SK-N-SH (cell line): ENCODE measurements at regions not wholly inside any gene's neighbourhood (a gene's known extent, or its start where the extent isn't known, plus 50 kb on each side); places are given as distances from the start of the nearest gene placed in this dataset.

ENCODE experiments used
- CTCF ChIA-PET: fragments of 300-600, 350-600 bp; formaldehyde crosslinking; extraction: SDS; loops from one replicate; lab custom pipeline; 2021; lab: Yijun Ruan, JAX
- POLR2A ChIA-PET: fragments of 350-600 bp; sonication (Branson Sonifier 250); formaldehyde crosslinking; extraction: SDS; loops from one replicate; lab custom pipeline; 2020; ENCODE audit warnings: antibody characterized with exemption, inconsistent platforms; lab: Yijun Ruan, JAX
- DNase-seq: peaks from one replicate; pipeline ENCODE4 v3.0.0; 2012
- H2AFZ ChIP-seq: fragments of 200-600 bp; sonication (generic); 2 replicates; pipeline ENCODE4 v1.8.1; 2016; ENCODE audit warnings: antibody characterized with exemption, mild to moderate bottlenecking, low read depth
- H3F3A ChIP-seq: fragments of 200-600 bp; sonication (generic); replicated peaks from 2 replicates; pipeline ENCODE3; 2016; ENCODE audit warnings: antibody characterized with exemption, mild to moderate bottlenecking; ENCODE audit not compliant: insufficient read depth
- H3K27ac ChIP-seq, 2 experiments: fragments of 200-500 bp in 1 of 2; fragments of 200-600 bp in 1 of 2; sonication (Bioruptor generic) in 1 of 2; sonication (generic), shearing (Covaris generic) in 1 of 2; 2 replicates each; pipeline versions ENCODE4 v1.5.1 to v1.6.1; 2014 to 2016; ENCODE audit warnings: low read depth in 2 of 2, inconsistent platforms in 1 of 2, low read length in 1 of 2, mild to moderate bottlenecking in 1 of 2, mixed read lengths in 1 of 2
- H3K27me3 ChIP-seq: fragments of 200-600 bp; sonication (generic), shearing (Covaris generic); 2 replicates; pipeline ENCODE4 v1.6.1; 2016; ENCODE audit warnings: mixed run types; ENCODE audit not compliant: insufficient read depth
- H3K36me3 ChIP-seq, 2 experiments: fragments of 200-500 bp in 1 of 2; fragments of 200-600 bp in 1 of 2; sonication (Bioruptor generic) in 1 of 2; sonication (generic) in 1 of 2; replicated peaks in 1 of 2; 2 replicates each; pipeline versions ENCODE3 to v1.5.1; 2014 to 2016; ENCODE audit warnings: low read length in 1 of 2, mild to moderate bottlenecking in 1 of 2; ENCODE audit not compliant: insufficient read depth in 2 of 2, control insufficient read depth in 1 of 2
- H3K4me1 ChIP-seq, 2 experiments: fragments of 200-500 bp in 1 of 2; fragments of 200-600 bp in 1 of 2; sonication (Bioruptor generic) in 1 of 2; sonication (generic), shearing (Covaris generic) in 1 of 2; 2 replicates each; pipeline versions ENCODE4 v1.5.1 to v1.6.1; 2014 to 2016; ENCODE audit warnings: low read depth in 1 of 2, low read length in 1 of 2, mixed run types in 1 of 2; ENCODE audit not compliant: insufficient read depth in 2 of 2, control insufficient read depth in 1 of 2
- H3K4me2 ChIP-seq: fragments of 200-600 bp; sonication (generic), shearing (Covaris generic); 2 replicates; pipeline ENCODE4 v1.6.1; 2017; ENCODE audit warnings: mixed run types
- H3K4me3 ChIP-seq, 2 experiments: fragments of 200-500 bp in 1 of 2; fragments of 200-600 bp in 1 of 2; sonication (Bioruptor generic) in 1 of 2; sonication (generic), shearing (Covaris generic) in 1 of 2; 2 replicates each; pipeline versions ENCODE4 v1.5.1 to v1.8.1; 2014 to 2016; ENCODE audit warnings: low read depth in 2 of 2, inconsistent platforms in 1 of 2, low read length in 1 of 2, mild to moderate bottlenecking in 1 of 2, mixed read lengths in 1 of 2, moderate library complexity in 1 of 2
- H3K79me2 ChIP-seq: fragments of 200-600 bp; sonication (generic); 2 replicates; pipeline ENCODE4 v1.8.1; 2017; ENCODE audit warnings: mild to moderate bottlenecking; ENCODE audit not compliant: insufficient read depth
- H3K9ac ChIP-seq: fragments of 200-600 bp; sonication (generic); 2 replicates; pipeline ENCODE4 v1.6.1; 2017; ENCODE audit warnings: mixed run types
- H3K9me2 ChIP-seq: fragments of 200-600 bp; sonication (generic); 2 replicates; pipeline ENCODE4 v1.6.1; 2017; ENCODE audit warnings: mixed run types
- H3K9me3 ChIP-seq: fragments of 200-600 bp; sonication (generic); 2 replicates; pipeline ENCODE4 v1.6.1; 2017; ENCODE audit warnings: mixed run types, mild to moderate bottlenecking, moderate library complexity
- H4K20me1 ChIP-seq: fragments of 200-600 bp; sonication (generic); 2 replicates; pipeline ENCODE4 v1.6.1; 2017; ENCODE audit warnings: mild to moderate bottlenecking, mixed run types; ENCODE audit not compliant: insufficient read depth
- CHD2 ChIP-seq: fragments of 150-350 bp; IDR thresholded peaks from 2 replicates; pipeline ENCODE4 v1.6.1; 2018; ENCODE audit warnings: low read length; ENCODE audit not compliant: partially characterized antibody
- ELF1 ChIP-seq: IDR thresholded peaks from 2 replicates; pipeline ENCODE4 v1.4.0; 2012
- EP300 ChIP-seq, 2 experiments: IDR thresholded peaks; 2 replicates each; pipeline versions ENCODE4 v1.4.0 to v1.6.1; 2012; ENCODE audit warnings: borderline replicate concordance in 1 of 2, low read depth in 1 of 2, low read length in 1 of 2
- EZH2phosphoT487 ChIP-seq: fragments of 200-600 bp; sonication (generic); IDR thresholded peaks from 2 replicates; pipeline ENCODE4 v1.6.1; 2017; ENCODE audit warnings: low read depth, mixed run types, mild to moderate bottlenecking, antibody characterized with exemption, moderate library complexity, borderline replicate concordance
- FOSL2 ChIP-seq: IDR thresholded peaks from 2 replicates; pipeline ENCODE4 v1.4.0; 2012; ENCODE audit warnings: low read depth, mild to moderate bottlenecking, moderate library complexity, borderline replicate concordance
- FOXJ3 ChIP-seq: sonication (generic); formaldehyde crosslinking; IDR thresholded peaks from 2 replicates; pipeline ENCODE4 v1.5.1; 2020; ENCODE audit warnings: mild to moderate bottlenecking, missing genetic modification reagents
- GABPA ChIP-seq: IDR thresholded peaks from 2 replicates; pipeline ENCODE4 v1.4.0; 2012; ENCODE audit warnings: low read depth, mild to moderate bottlenecking
- GATA2 ChIP-seq: sonication (generic); formaldehyde crosslinking; IDR thresholded peaks from 2 replicates; pipeline ENCODE4 v1.5.0; 2020; ENCODE audit warnings: mild to moderate bottlenecking, missing genetic modification reagents
- JUND ChIP-seq: IDR thresholded peaks from 2 replicates; pipeline ENCODE4 v1.4.0; 2012
- MEF2A ChIP-seq: IDR thresholded peaks from 2 replicates; pipeline ENCODE4 v1.4.0; 2012; ENCODE audit warnings: low read depth, borderline replicate concordance
- MXI1 ChIP-seq: IDR thresholded peaks from 2 replicates; pipeline ENCODE4 v1.6.1; 2012; ENCODE audit warnings: mild to moderate bottlenecking, low read depth, low read length, improper control_type of control experiment
- NFIC ChIP-seq: IDR thresholded peaks from 2 replicates; pipeline ENCODE4 v1.4.0; 2012; ENCODE audit warnings: borderline replicate concordance
- NRF1 ChIP-seq: IDR thresholded peaks from 2 replicates; pipeline ENCODE4 v1.6.1; 2012; ENCODE audit warnings: low read depth, mild to moderate bottlenecking, low read length
- POLR2AphosphoS5 ChIP-seq: IDR thresholded peaks from 2 replicates; pipeline ENCODE4 v1.6.1; 2012; ENCODE audit warnings: low read depth, low read length
- RAD21 ChIP-seq: IDR thresholded peaks from 2 replicates; pipeline ENCODE4 v1.6.1; 2012; ENCODE audit warnings: mild to moderate bottlenecking, low read length
- RCOR1 ChIP-seq: fragments of 150-350 bp; IDR thresholded peaks from 2 replicates; pipeline ENCODE4 v1.6.1; 2017; ENCODE audit warnings: antibody characterized with exemption, low read length
- RXRA ChIP-seq: IDR thresholded peaks from 2 replicates; pipeline ENCODE4 v1.4.0; 2012; ENCODE audit warnings: low read depth, mild to moderate bottlenecking, borderline replicate concordance
- SIN3A ChIP-seq: IDR thresholded peaks from 2 replicates; pipeline ENCODE4 v1.6.1; 2012; ENCODE audit warnings: low read depth, mild to moderate bottlenecking, low read length, moderate library complexity, borderline replicate concordance
- SMC3 ChIP-seq: IDR thresholded peaks from 2 replicates; pipeline ENCODE4 v1.6.1; 2012; ENCODE audit warnings: low read depth, low read length, improper control_type of control experiment
- TAF1 ChIP-seq: IDR thresholded peaks from 2 replicates; pipeline ENCODE4 v1.6.1; 2012; ENCODE audit warnings: low read depth, mild to moderate bottlenecking, low read length, moderate library complexity, borderline replicate concordance
- WGBS: methylation state at CpG from one replicate; pipeline ENCODE4 v1.1.6; 2017; ENCODE audit warnings: low lambda C conversion rate; 5-methylcytosine and 5-hydroxymethylcytosine counted together
- TF ChIP-seq, protein P1 (sequence below): fragments of 200-600 bp; sonication (generic); IDR thresholded peaks from 2 replicates; pipeline ENCODE4 v1.6.1; 2017; ENCODE audit warnings: antibody characterized with exemption, mild to moderate bottlenecking, moderate library complexity
- TF ChIP-seq, protein P2 (sequence below): IDR thresholded peaks from 2 replicates; pipeline ENCODE4 v1.4.0; 2012; ENCODE audit warnings: low read depth, borderline replicate concordance
- TF ChIP-seq, protein P3 (sequence below): IDR thresholded peaks from 2 replicates; pipeline ENCODE4 v1.6.1; 2012; ENCODE audit warnings: mild to moderate bottlenecking, low read depth, low read length, moderate library complexity

DNA sequence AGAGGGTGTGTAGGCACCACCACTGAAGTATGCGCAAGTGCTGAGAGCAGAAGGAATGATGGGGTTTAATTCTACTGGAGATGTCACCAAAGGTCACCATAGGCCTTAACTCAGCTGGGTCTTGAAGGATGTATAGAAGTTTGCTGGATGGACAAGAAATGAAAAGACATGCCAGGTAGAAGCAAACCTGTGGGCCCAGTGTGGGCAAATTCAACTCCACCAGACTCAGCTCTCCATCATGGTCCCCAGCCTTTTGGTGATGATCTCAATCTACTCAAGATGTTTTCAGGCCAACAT is 124.5 kb downstream of the SNX5 start:
- no peaks in the 10 kb centered on the region for H3K36me3 ChIP-seq
- H3F3A ChIP-seq: peaks cover 17% of the 10 kb centered on the region
- H3K4me3 ChIP-seq: no peak overlapping the region
- ChIA-PET POLR2A (no interaction called here), CTCF (no interaction called here)
- TF ChIP-seq FOSL2: no peak
- TF ChIP-seq RXRA: no peak
- no peak for TF ChIP-seq JUND
- TF ChIP-seq MXI1: no peak
- no peak for TF ChIP-seq GATA2 (CRISPR knock-in tag)
- TF ChIP-seq, protein P1, sequence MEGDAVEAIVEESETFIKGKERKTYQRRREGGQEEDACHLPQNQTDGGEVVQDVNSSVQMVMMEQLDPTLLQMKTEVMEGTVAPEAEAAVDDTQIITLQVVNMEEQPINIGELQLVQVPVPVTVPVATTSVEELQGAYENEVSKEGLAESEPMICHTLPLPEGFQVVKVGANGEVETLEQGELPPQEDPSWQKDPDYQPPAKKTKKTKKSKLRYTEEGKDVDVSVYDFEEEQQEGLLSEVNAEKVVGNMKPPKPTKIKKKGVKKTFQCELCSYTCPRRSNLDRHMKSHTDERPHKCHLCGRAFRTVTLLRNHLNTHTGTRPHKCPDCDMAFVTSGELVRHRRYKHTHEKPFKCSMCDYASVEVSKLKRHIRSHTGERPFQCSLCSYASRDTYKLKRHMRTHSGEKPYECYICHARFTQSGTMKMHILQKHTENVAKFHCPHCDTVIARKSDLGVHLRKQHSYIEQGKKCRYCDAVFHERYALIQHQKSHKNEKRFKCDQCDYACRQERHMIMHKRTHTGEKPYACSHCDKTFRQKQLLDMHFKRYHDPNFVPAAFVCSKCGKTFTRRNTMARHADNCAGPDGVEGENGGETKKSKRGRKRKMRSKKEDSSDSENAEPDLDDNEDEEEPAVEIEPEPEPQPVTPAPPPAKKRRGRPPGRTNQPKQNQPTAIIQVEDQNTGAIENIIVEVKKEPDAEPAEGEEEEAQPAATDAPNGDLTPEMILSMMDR: no peak
- no peak for TF ChIP-seq EZH2phosphoT487
- TF ChIP-seq GABPA: no peak
- TF ChIP-seq NFIC: no peak
- TF ChIP-seq FOXJ3 (CRISPR knock-in tag): no peak
- TF ChIP-seq SMC3: no peak
- TF ChIP-seq, protein P2, sequence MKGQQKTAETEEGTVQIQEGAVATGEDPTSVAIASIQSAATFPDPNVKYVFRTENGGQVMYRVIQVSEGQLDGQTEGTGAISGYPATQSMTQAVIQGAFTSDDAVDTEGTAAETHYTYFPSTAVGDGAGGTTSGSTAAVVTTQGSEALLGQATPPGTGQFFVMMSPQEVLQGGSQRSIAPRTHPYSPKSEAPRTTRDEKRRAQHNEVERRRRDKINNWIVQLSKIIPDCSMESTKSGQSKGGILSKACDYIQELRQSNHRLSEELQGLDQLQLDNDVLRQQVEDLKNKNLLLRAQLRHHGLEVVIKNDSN: no peak
- TF ChIP-seq EP300 (IDR thresholded peaks at IDR 0.05; ENCODE audit: borderline replicate concordance in 1 of 2, low read depth in 1 of 2, low read length in 1 of 2): no peak
- H3K9me3 ChIP-seq: no peaks in the 10 kb centered on the region; the same call in 1 of the 2 replicates
- DNase-seq: no peak
- no peaks in the 10 kb centered on the region for H3K27me3 ChIP-seq
- no peak overlapping the region for H2AFZ ChIP-seq
- H4K20me1 ChIP-seq: no peaks in the 10 kb centered on the region
- no peaks in the 10 kb centered on the region for H3K79me2 ChIP-seq
- peaks cover 0 to 9% of the 10 kb centered on the region in 2 experiments; a peak in 1 of 4 replicates for H3K4me1 ChIP-seq
- peak overlapping the region; percentile 46 for H3K4me2 ChIP-seq
- 100% methylated on average over 1 of the region's 1 CpG for WGBS
- H3K9ac ChIP-seq: no peak overlapping the region
- H3K27ac ChIP-seq: peak overlapping the region in 1 of 2 experiments; percentile 90; a peak in 2 of 4 replicates
- no peaks in the 10 kb centered on the region for H3K9me2 ChIP-seq

DNA sequence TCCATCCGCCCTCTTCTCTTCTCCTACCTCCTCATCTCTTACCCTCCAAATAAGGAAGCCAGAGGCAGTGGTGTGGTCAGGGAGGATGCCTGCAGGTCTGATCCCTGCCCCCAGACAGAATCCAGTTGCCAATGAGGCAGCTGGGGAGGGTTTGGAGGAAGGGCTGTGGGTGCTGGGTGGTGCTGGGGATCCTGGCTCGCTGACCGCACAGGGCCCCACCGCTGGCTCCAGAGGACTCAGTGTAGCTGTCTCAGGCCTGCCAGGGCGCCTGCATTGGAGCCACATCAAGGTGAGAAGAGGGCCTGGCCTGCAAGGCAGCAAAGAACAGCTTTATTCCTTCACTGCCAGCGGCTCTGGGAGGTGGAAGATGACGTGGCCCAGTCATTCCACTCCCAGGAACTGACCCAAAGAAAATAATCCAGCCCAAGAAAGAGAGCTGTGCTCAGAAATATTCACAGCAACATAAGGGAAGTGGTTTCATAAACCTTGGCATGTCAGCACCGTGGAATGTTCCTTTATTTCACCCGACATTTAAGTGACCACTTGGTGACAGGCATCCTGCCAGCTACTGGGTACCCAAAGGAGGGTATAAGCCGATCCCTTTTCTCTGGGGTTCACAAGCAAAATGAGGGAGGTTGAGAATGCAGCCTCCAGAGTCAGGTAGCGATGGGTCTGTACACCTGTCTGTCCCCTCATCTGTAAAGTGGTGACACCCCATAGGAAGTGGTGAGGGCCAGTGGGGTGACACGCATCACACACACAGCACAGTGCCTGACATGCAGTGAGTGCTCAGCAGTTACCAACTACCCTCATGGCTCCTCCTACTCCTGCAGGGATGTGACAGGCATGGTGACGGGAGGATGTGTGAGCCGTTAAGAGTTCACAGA is 125.1 kb downstream of the SNX5 start:
- peak overlapping the region; percentile 46 for H3K4me2 ChIP-seq
- H3F3A ChIP-seq: peaks cover 17% of the 10 kb centered on the region
- ChIA-PET POLR2A (no interaction called here), CTCF (no interaction called here)
- H3K9me3 ChIP-seq: no peaks in the 10 kb centered on the region; the same call in 1 of the 2 replicates
- H3K36me3 ChIP-seq: no peaks in the 10 kb centered on the region
- peaks cover 0 to 9% of the 10 kb centered on the region in 2 experiments; a peak in 1 of 4 replicates for H3K4me1 ChIP-seq
- no peak overlapping the region; a peak in 1 of 4 replicates for H3K4me3 ChIP-seq
- no peaks in the 10 kb centered on the region for H3K9me2 ChIP-seq
- peak overlapping the region in 1 of 2 experiments; percentile 90; a peak in 2 of 4 replicates for H3K27ac ChIP-seq
- DNase-seq: no peak
- peak overlapping the region; percentile 51; the same call in 1 of the 2 replicates for H3K9ac ChIP-seq
- 53% methylated on average over 8 of the region's 14 CpGs for WGBS
- H4K20me1 ChIP-seq: no peaks in the 10 kb centered on the region
- H2AFZ ChIP-seq: peak overlapping the region; percentile 72
- no peaks in the 10 kb centered on the region for H3K79me2 ChIP-seq
- no peaks in the 10 kb centered on the region for H3K27me3 ChIP-seq
- TF ChIP-seq SMC3 (no peak), RCOR1 (no peak), ELF1 (no peak), MEF2A (no peak), RXRA (no peak), TAF1 (no peak), NRF1 (no peak), RAD21 (no peak), POLR2AphosphoS5 (no peak), SIN3A (no peak), CHD2 (no peak)
- TF ChIP-seq, protein P3, sequence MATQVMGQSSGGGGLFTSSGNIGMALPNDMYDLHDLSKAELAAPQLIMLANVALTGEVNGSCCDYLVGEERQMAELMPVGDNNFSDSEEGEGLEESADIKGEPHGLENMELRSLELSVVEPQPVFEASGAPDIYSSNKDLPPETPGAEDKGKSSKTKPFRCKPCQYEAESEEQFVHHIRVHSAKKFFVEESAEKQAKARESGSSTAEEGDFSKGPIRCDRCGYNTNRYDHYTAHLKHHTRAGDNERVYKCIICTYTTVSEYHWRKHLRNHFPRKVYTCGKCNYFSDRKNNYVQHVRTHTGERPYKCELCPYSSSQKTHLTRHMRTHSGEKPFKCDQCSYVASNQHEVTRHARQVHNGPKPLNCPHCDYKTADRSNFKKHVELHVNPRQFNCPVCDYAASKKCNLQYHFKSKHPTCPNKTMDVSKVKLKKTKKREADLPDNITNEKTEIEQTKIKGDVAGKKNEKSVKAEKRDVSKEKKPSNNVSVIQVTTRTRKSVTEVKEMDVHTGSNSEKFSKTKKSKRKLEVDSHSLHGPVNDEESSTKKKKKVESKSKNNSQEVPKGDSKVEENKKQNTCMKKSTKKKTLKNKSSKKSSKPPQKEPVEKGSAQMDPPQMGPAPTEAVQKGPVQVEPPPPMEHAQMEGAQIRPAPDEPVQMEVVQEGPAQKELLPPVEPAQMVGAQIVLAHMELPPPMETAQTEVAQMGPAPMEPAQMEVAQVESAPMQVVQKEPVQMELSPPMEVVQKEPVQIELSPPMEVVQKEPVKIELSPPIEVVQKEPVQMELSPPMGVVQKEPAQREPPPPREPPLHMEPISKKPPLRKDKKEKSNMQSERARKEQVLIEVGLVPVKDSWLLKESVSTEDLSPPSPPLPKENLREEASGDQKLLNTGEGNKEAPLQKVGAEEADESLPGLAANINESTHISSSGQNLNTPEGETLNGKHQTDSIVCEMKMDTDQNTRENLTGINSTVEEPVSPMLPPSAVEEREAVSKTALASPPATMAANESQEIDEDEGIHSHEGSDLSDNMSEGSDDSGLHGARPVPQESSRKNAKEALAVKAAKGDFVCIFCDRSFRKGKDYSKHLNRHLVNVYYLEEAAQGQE: no peak
